ENCODE measurements at regions not wholly inside any gene's neighbourhood (a gene's known extent, or its start where the extent isn't known, plus 50 kb on each side); places are given as distances from the start of the nearest gene placed in this dataset.

- no peak for TF ChIP-seq POLR2A (IDR thresholded peaks at IDR 0.05)
- no peak for TF ChIP-seq CTCF (IDR thresholded peaks at IDR 0.05)
Measured at GRCh38 chr11:15645201-15645600, 530.5 kb downstream of the INSC start.
